H9 (cell line): ENCODE measurements at regions not wholly inside any gene's neighbourhood (a gene's known extent, or its start where the extent isn't known, plus 50 kb on each side); places are given as distances from the start of the nearest gene placed in this dataset.

Experiments
- DNase-seq: peaks from one replicate; pipeline ENCODE4 v3.0.0-alpha.2; 2017
- H2AFZ ChIP-seq: one replicate; pipeline ENCODE4 v1.6.1; 2013; ENCODE audit warnings: mild to moderate bottlenecking, low read length, control low read depth, moderate library complexity
- H2AK5ac ChIP-seq: 2 replicates; pipeline ENCODE4 v1.6.1; 2013; ENCODE audit warnings: low read length, control low read depth, mixed read lengths; ENCODE audit not compliant: insufficient read length
- H2BK120ac ChIP-seq: one replicate; pipeline ENCODE4 v1.6.1; 2013; ENCODE audit warnings: low read depth, mild to moderate bottlenecking, low read length, control low read depth, inconsistent platforms; ENCODE audit not compliant: poor library complexity, severe bottlenecking
- H2BK12ac ChIP-seq: 2 replicates; pipeline ENCODE4 v1.6.1; 2013; ENCODE audit warnings: low read length, control low read depth, mixed read lengths, low read depth; ENCODE audit not compliant: insufficient read length
- H2BK15ac ChIP-seq: 2 replicates; pipeline ENCODE4 v1.6.1; 2013; ENCODE audit warnings: low read depth, low read length, control low read depth
- H2BK20ac ChIP-seq: one replicate; pipeline ENCODE4 v1.6.1; 2013; ENCODE audit warnings: low read depth, mild to moderate bottlenecking, low read length, control low read depth, inconsistent platforms; ENCODE audit not compliant: poor library complexity, severe bottlenecking
- H2BK5ac ChIP-seq: 2 replicates; pipeline ENCODE4 v1.6.1; 2013; ENCODE audit warnings: low read length, control low read depth, mixed read lengths; ENCODE audit not compliant: insufficient read length
- H3K14ac ChIP-seq: 2 replicates; pipeline ENCODE4 v1.6.1; 2013; ENCODE audit warnings: low read length, control low read depth; ENCODE audit not compliant: insufficient read depth
- H3K18ac ChIP-seq: 2 replicates; pipeline ENCODE4 v1.6.1; 2013; ENCODE audit warnings: low read depth, mild to moderate bottlenecking, mixed read lengths, low read length, control low read depth; ENCODE audit not compliant: insufficient read length
- H3K23ac ChIP-seq: 2 replicates; pipeline ENCODE4 v1.6.1; 2013; ENCODE audit warnings: low read length, control low read depth, mixed read lengths, low read depth; ENCODE audit not compliant: insufficient read length
- H3K23me2 ChIP-seq: 2 replicates; pipeline ENCODE4 v1.6.1; 2013; ENCODE audit warnings: low read depth, mild to moderate bottlenecking, mixed read lengths, low read length, control low read depth; ENCODE audit not compliant: insufficient read length, poor library complexity, severe bottlenecking
- H3K27ac ChIP-seq: 2 replicates; pipeline ENCODE4 v1.5.1; 2013; ENCODE audit warnings: low read length, control low read depth, mixed read lengths, low read depth; ENCODE audit not compliant: insufficient read length
- H3K27me3 ChIP-seq: 2 replicates; pipeline ENCODE4 v1.6.1; 2013; ENCODE audit warnings: low read length, control low read depth, inconsistent platforms; ENCODE audit not compliant: insufficient read depth
- H3K4ac ChIP-seq: 2 replicates; pipeline ENCODE4 v1.6.1; 2013; ENCODE audit warnings: low read depth, mild to moderate bottlenecking, control low read depth, inconsistent platforms, low read length, moderate library complexity
- H3K4me1 ChIP-seq: 2 replicates; pipeline ENCODE4 v1.6.1; 2013; ENCODE audit warnings: low read length, control low read depth, inconsistent platforms; ENCODE audit not compliant: insufficient read depth
- H3K4me2 ChIP-seq: 2 replicates; pipeline ENCODE4 v1.6.1; 2013; ENCODE audit warnings: low read length, control low read depth, mixed read lengths; ENCODE audit not compliant: insufficient read length, insufficient read depth
- H3K56ac ChIP-seq: 2 replicates; pipeline ENCODE4 v1.6.1; 2013; ENCODE audit warnings: low read depth, mild to moderate bottlenecking, mixed read lengths, low read length, control low read depth; ENCODE audit not compliant: insufficient read length
- H3K79me1 ChIP-seq: 2 replicates; pipeline ENCODE4 v1.6.1; 2013; ENCODE audit warnings: low read depth, mild to moderate bottlenecking, moderate library complexity, low read length, control low read depth, inconsistent platforms; ENCODE audit not compliant: insufficient read depth, poor library complexity, severe bottlenecking
- H3K79me2 ChIP-seq: 2 replicates; pipeline ENCODE4 v1.6.1; 2013; ENCODE audit warnings: low read length, control low read depth, inconsistent platforms; ENCODE audit not compliant: insufficient read depth
- H3K9ac ChIP-seq: 2 replicates; pipeline ENCODE4 v1.6.1; 2013; ENCODE audit warnings: low read length, control low read depth, mixed read lengths; ENCODE audit not compliant: insufficient read length; ENCODE audit errors: extremely low read depth
- H3K9me3 ChIP-seq: one replicate; pipeline ENCODE4 v1.6.1; 2013; ENCODE audit warnings: low read depth, low read length, inconsistent platforms; ENCODE audit not compliant: control insufficient read depth
- H3T11ph ChIP-seq: one replicate; pipeline ENCODE4 v1.6.1; 2013; ENCODE audit warnings: mild to moderate bottlenecking, low read length, control low read depth, inconsistent platforms
- H4K20me1 ChIP-seq: one replicate; pipeline ENCODE4 v1.6.1; 2013; ENCODE audit not compliant: control insufficient read depth, insufficient read length, insufficient read depth
- H4K5ac ChIP-seq: 2 replicates; pipeline ENCODE4 v1.6.1; 2013; ENCODE audit warnings: low read depth, mild to moderate bottlenecking, mixed read lengths, low read length, control low read depth; ENCODE audit not compliant: insufficient read length
- H4K8ac ChIP-seq: replicated peaks from 2 replicates; pipeline ENCODE4 v1.6.1; 2013; ENCODE audit warnings: low read length, control low read depth, mixed read lengths, low read depth; ENCODE audit not compliant: insufficient read length
- H4K91ac ChIP-seq: 2 replicates; pipeline ENCODE4 v1.6.1; 2013; ENCODE audit warnings: low read depth, mild to moderate bottlenecking, moderate library complexity, mixed read lengths, low read length, control low read depth; ENCODE audit not compliant: insufficient read length
- H3K27ac Mint-ChIP-seq, 3 experiments: 2 replicates in 2 of 3; 3 replicates in 1 of 3; pipeline ENCODE4 v1.8.0; 2020 to 2021; ENCODE audit warnings: mixed read lengths in 3 of 3, mild to moderate bottlenecking in 1 of 3, moderate library complexity in 1 of 3
- H3K27me3 Mint-ChIP-seq: 2 replicates; pipeline ENCODE4 v1.8.0; 2021; ENCODE audit warnings: low read depth, mild to moderate bottlenecking, moderate library complexity, mixed read lengths
- H3K36me3 Mint-ChIP-seq, 3 experiments: 2 replicates in 2 of 3; 3 replicates in 1 of 3; pipeline ENCODE4 v1.8.0; 2020 to 2021; ENCODE audit warnings: low read depth in 3 of 3, mixed read lengths in 3 of 3; ENCODE audit not compliant: insufficient read depth in 1 of 3
- H3K4me1 Mint-ChIP-seq, 2 experiments: 2 replicates each; pipeline ENCODE4 v1.8.0; 2020; ENCODE audit warnings: mixed read lengths in 2 of 2
- H3K4me3 Mint-ChIP-seq, 2 experiments: 2 replicates in 1 of 2; 3 replicates in 1 of 2; pipeline ENCODE4 v1.8.0; 2020 to 2021; ENCODE audit warnings: mild to moderate bottlenecking in 2 of 2, mixed read lengths in 2 of 2, moderate library complexity in 1 of 2
- H3K9me3 Mint-ChIP-seq, 2 experiments: 2 replicates in 1 of 2; 3 replicates in 1 of 2; pipeline ENCODE4 v1.8.0; 2020; ENCODE audit warnings: mild to moderate bottlenecking in 2 of 2, mixed read lengths in 2 of 2, moderate library complexity in 1 of 2
- CTCF ChIP-seq: fragments of 200-600 bp; sonication (generic); conservative IDR thresholded peaks from 3 replicates; pipeline ENCODE4 v1.8.0; 2021; ENCODE audit warnings: antibody characterized with exemption, mild to moderate bottlenecking
- WGBS: extraction: QIAGEN DNeasy Blood & Tissue Kit; methylation state at CpG from one replicate; pipeline ENCODE4 v1.1.7; 2013; ENCODE audit warnings: missing lambda C conversion rate, low lambda C conversion rate, mixed read lengths; ENCODE audit not compliant: insufficient read length; ENCODE audit errors: extremely low coverage; 5-methylcytosine and 5-hydroxymethylcytosine counted together

DNA sequence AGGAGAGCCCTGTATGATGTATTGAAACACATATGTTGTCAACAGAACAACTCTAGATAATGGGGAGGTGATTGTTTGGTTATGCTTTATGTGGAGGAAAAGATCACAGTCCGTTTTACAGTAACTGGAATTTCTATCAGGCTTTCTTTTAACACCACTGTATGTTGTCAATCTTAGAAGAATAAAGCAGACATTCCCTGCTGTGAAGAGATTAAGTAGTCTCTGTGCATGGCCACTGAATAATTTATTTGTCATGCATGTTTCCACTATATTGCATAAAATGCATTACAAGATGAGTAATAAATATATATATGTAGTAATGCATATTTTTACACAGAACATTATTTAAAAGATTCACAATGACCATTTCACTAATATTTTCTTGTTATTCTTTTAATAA, 440.0 kb downstream of the ANKRD7 start:
- Histone ChIP-seq H4K91ac (no peak overlapping the region), H2BK20ac (no peak overlapping the region), H3K9me3 (no peaks in the 10 kb centered on the region), H2BK15ac (no peak overlapping the region), H3K23me2 (no peaks in the 10 kb centered on the region), H4K8ac (no peak overlapping the region), H4K20me1 (no peaks in the 10 kb centered on the region), H3T11ph (no peak overlapping the region), H2BK12ac (no peak overlapping the region), H3K23ac (no peak overlapping the region), H3K4me2 (no peak overlapping the region), H3K18ac (no peak overlapping the region), H3K4me1 (no peaks in the 10 kb centered on the region), H3K27me3 (no peaks in the 10 kb centered on the region), H3K9ac (no peak overlapping the region), H3K79me1 (no peaks in the 10 kb centered on the region), H3K79me2 (no peaks in the 10 kb centered on the region), H3K56ac (no peak overlapping the region), H2AK5ac (no peak overlapping the region), H2BK5ac (no peak overlapping the region), H4K5ac (no peak overlapping the region), H3K27ac (no peak overlapping the region), H3K4ac (no peak overlapping the region), H2AFZ (no peak overlapping the region), H3K14ac (no peak overlapping the region), H2BK120ac (no peak overlapping the region)
- Mint-ChIP-seq H3K9me3 (no peaks in the 10 kb centered on the region), H3K27me3 (no peaks in the 10 kb centered on the region), H3K4me1 (no peaks in the 10 kb centered on the region), H3K4me3 (no peak overlapping the region), H3K36me3 (no peaks in the 10 kb centered on the region), H3K27ac (no peak overlapping the region; a peak in 1 of 7 replicates)
- whole genome bisulfite sequencing, result no CpG with 5 or more reads among the region's 1 CpG
- DNase-seq, result no peak
- TF ChIP-seq CTCF, result no peak
